IPS-18a (cell line): ENCODE measurements at regions not wholly inside any gene's neighbourhood (a gene's known extent, or its start where the extent isn't known, plus 50 kb on each side); places are given as distances from the start of the nearest gene placed in this dataset.

Experiments used
- H3K27ac ChIP-seq: one replicate; pipeline ENCODE4 v1.5.1; 2013; ENCODE audit warnings: low read length
- H3K27me3 ChIP-seq: one replicate; pipeline ENCODE4 v1.6.1; 2013; ENCODE audit warnings: mild to moderate bottlenecking, low read length; ENCODE audit not compliant: control insufficient read depth, insufficient read depth
- H3K36me3 ChIP-seq: one replicate; pipeline ENCODE4 v1.6.1; 2013; ENCODE audit warnings: low read depth, low read length; ENCODE audit not compliant: control insufficient read depth
- H3K4me1 ChIP-seq: one replicate; pipeline ENCODE4 v1.6.1; 2013; ENCODE audit warnings: low read depth, low read length; ENCODE audit not compliant: control insufficient read depth
- H3K4me3 ChIP-seq: one replicate; pipeline ENCODE4 v1.5.1; 2013; ENCODE audit warnings: low read length
- H3K9ac ChIP-seq: one replicate; pipeline ENCODE4 v1.6.1; 2013; ENCODE audit warnings: mild to moderate bottlenecking, low read length, moderate library complexity
- H3K9me3 ChIP-seq: one replicate; pipeline ENCODE4 v1.6.1; 2013; ENCODE audit warnings: low read depth, low read length; ENCODE audit not compliant: control insufficient read depth

GRCh38 chr18:47552783-47553182, 301.3 kb upstream of the SKOR2 start:
- Histone ChIP-seq H3K27ac (no peak overlapping the region), H3K36me3 (no peaks in the 10 kb centered on the region)

GRCh38 chr18:47550611-47551010, 299.2 kb upstream of the SKOR2 start:
- no peaks in the 10 kb centered on the region for H3K9me3 ChIP-seq
- H3K27ac ChIP-seq, result no peak overlapping the region
- H3K9ac ChIP-seq, result no peak overlapping the region
- no peaks in the 10 kb centered on the region for H3K27me3 ChIP-seq
- H3K4me1 ChIP-seq, result no peaks in the 10 kb centered on the region
- H3K36me3 ChIP-seq, result no peaks in the 10 kb centered on the region
- no peak overlapping the region for H3K4me3 ChIP-seq

More at GRCh38 chr18:47552783-47553182, 301.3 kb upstream of the SKOR2 start:
- H3K27me3 ChIP-seq, result no peaks in the 10 kb centered on the region
- H3K9me3 ChIP-seq, result no peaks in the 10 kb centered on the region
- no peak overlapping the region for H3K9ac ChIP-seq
- no peak overlapping the region for H3K4me3 ChIP-seq
- H3K4me1 ChIP-seq, result peaks cover 2% of the 10 kb centered on the region

- Histone ChIP-seq H3K4me1 (no peaks in the 10 kb centered on the region), H3K27me3 (no peaks in the 10 kb centered on the region), H3K9ac (no peak overlapping the region), H3K9me3 (no peaks in the 10 kb centered on the region), H3K27ac (no peak overlapping the region), H3K4me3 (no peak overlapping the region), H3K36me3 (no peaks in the 10 kb centered on the region)
Measured at GRCh38 chr18:47549021-47549540, 297.6 kb upstream of the SKOR2 start.

GRCh38 chr18:47547539-47548202, 296.2 kb upstream of the SKOR2 start:
- H3K9me3 ChIP-seq, result no peaks in the 10 kb centered on the region
- no peak overlapping the region for H3K9ac ChIP-seq
- no peak overlapping the region for H3K4me3 ChIP-seq
- H3K36me3 ChIP-seq, result no peaks in the 10 kb centered on the region
- no peaks in the 10 kb centered on the region for H3K4me1 ChIP-seq
- H3K27me3 ChIP-seq, result no peaks in the 10 kb centered on the region
- no peak overlapping the region for H3K27ac ChIP-seq

GRCh38 chr18:47545613-47546012, 294.2 kb upstream of the SKOR2 start:
- Histone ChIP-seq H3K4me1 (no peaks in the 10 kb centered on the region), H3K27ac (no peak overlapping the region), H3K27me3 (no peaks in the 10 kb centered on the region)

GRCh38 chr18:47543080-47543479, 291.6 kb upstream of the SKOR2 start:
- Histone ChIP-seq H3K4me3 (no peak overlapping the region), H3K27ac (no peak overlapping the region), H3K9me3 (no peaks in the 10 kb centered on the region), H3K36me3 (no peaks in the 10 kb centered on the region), H3K9ac (no peak overlapping the region), H3K27me3 (no peaks in the 10 kb centered on the region), H3K4me1 (no peaks in the 10 kb centered on the region)

More at GRCh38 chr18:47545613-47546012, 294.2 kb upstream of the SKOR2 start:
- H3K4me3 ChIP-seq, result no peak overlapping the region
- no peaks in the 10 kb centered on the region for H3K36me3 ChIP-seq
- no peak overlapping the region for H3K9ac ChIP-seq
- no peaks in the 10 kb centered on the region for H3K9me3 ChIP-seq

- Histone ChIP-seq H3K9me3 (no peaks in the 10 kb centered on the region), H3K4me1 (no peaks in the 10 kb centered on the region), H3K27me3 (no peaks in the 10 kb centered on the region), H3K4me3 (no peak overlapping the region), H3K9ac (no peak overlapping the region), H3K27ac (no peak overlapping the region), H3K36me3 (no peaks in the 10 kb centered on the region)
Measured at GRCh38 chr18:47542551-47542950, 291.1 kb upstream of the SKOR2 start.

- no peaks in the 10 kb centered on the region for H3K4me1 ChIP-seq
- no peak overlapping the region for H3K27ac ChIP-seq
- no peak overlapping the region for H3K9ac ChIP-seq
- no peaks in the 10 kb centered on the region for H3K9me3 ChIP-seq
- no peak overlapping the region for H3K4me3 ChIP-seq
- H3K27me3 ChIP-seq, result no peaks in the 10 kb centered on the region
- H3K36me3 ChIP-seq, result no peaks in the 10 kb centered on the region
Measured at GRCh38 chr18:47531717-47532116, 280.3 kb upstream of the SKOR2 start.

GRCh38 chr18:47530695-47531094, 279.2 kb upstream of the SKOR2 start:
- Histone ChIP-seq H3K9ac (no peak overlapping the region), H3K4me1 (no peaks in the 10 kb centered on the region), H3K9me3 (no peaks in the 10 kb centered on the region), H3K4me3 (no peak overlapping the region), H3K27me3 (no peaks in the 10 kb centered on the region), H3K36me3 (no peaks in the 10 kb centered on the region), H3K27ac (no peak overlapping the region)

- H3K36me3 ChIP-seq, result no peaks in the 10 kb centered on the region
- no peaks in the 10 kb centered on the region for H3K4me1 ChIP-seq
- no peak overlapping the region for H3K27ac ChIP-seq
- H3K9ac ChIP-seq, result no peak overlapping the region
- no peaks in the 10 kb centered on the region for H3K27me3 ChIP-seq
- H3K9me3 ChIP-seq, result no peaks in the 10 kb centered on the region
- H3K4me3 ChIP-seq, result no peak overlapping the region
Measured at GRCh38 chr18:47528343-47528742, 276.9 kb upstream of the SKOR2 start.

- H3K27ac ChIP-seq, result no peak overlapping the region
- H3K27me3 ChIP-seq, result no peaks in the 10 kb centered on the region
- H3K9ac ChIP-seq, result no peak overlapping the region
- H3K4me3 ChIP-seq, result no peak overlapping the region
- no peaks in the 10 kb centered on the region for H3K9me3 ChIP-seq
- H3K4me1 ChIP-seq, result no peaks in the 10 kb centered on the region
- H3K36me3 ChIP-seq, result no peaks in the 10 kb centered on the region
Measured at GRCh38 chr18:47526147-47526546, 274.7 kb upstream of the SKOR2 start.

- Histone ChIP-seq H3K27ac (no peak overlapping the region), H3K9me3 (no peaks in the 10 kb centered on the region), H3K27me3 (no peaks in the 10 kb centered on the region), H3K4me1 (no peaks in the 10 kb centered on the region), H3K4me3 (no peak overlapping the region), H3K9ac (no peak overlapping the region), H3K36me3 (no peaks in the 10 kb centered on the region)
Measured at GRCh38 chr18:47522359-47522758, 270.9 kb upstream of the SKOR2 start.
